SK-N-SH treated with all-trans-retinoic acid at 6 μM for 48 hours (cell line): ENCODE measurements at regions not wholly inside any gene's neighbourhood (a gene's known extent, or its start where the extent isn't known, plus 50 kb on each side); places are given as distances from the start of the nearest gene placed in this dataset.

Experiments used
- ATAC-seq: fragments of 200-7000 bp; cut with Tn5 transposase; 3 replicates; pipeline ENCODE4 v1.9.1; 2020; ENCODE audit warnings: mild to moderate bottlenecking, moderate library complexity
- ARNTL ChIP-seq: fragments of 450-650 bp; formaldehyde crosslinking; IDR thresholded peaks from 2 replicates; pipeline ENCODE4 v1.5.0; 2020; ENCODE audit warnings: low read depth, mild to moderate bottlenecking, moderate library complexity, borderline replicate concordance
- BACH2 ChIP-seq: fragments of 250-450 bp; sonication (Bioruptor Pico); IDR thresholded peaks from 2 replicates; pipeline ENCODE4 v1.9.0; 2021; ENCODE audit warnings: mild to moderate bottlenecking, borderline replicate concordance
- CSDC2 ChIP-seq: fragments of 250-450 bp; sonication (Bioruptor Pico); IDR thresholded peaks from 2 replicates; pipeline ENCODE4 v1.5.0; 2020; ENCODE audit warnings: mild to moderate bottlenecking, moderate library complexity
- CSRNP3 ChIP-seq: fragments of 250-450 bp; sonication (Bioruptor Pico); IDR thresholded peaks from 2 replicates; pipeline ENCODE4 v1.5.1; 2021; ENCODE audit warnings: mild to moderate bottlenecking, moderate library complexity
- ESRRG ChIP-seq: fragments of 250-450 bp; sonication (Bioruptor Pico); IDR thresholded peaks from 2 replicates; pipeline ENCODE4 v1.6.1; 2021; ENCODE audit warnings: mild to moderate bottlenecking
- GLIS3 ChIP-seq: fragments of 250-450 bp; sonication (Bioruptor Pico); IDR thresholded peaks from 2 replicates; pipeline ENCODE4 v1.5.0; 2020; ENCODE audit warnings: mild to moderate bottlenecking, moderate library complexity
- OSR1 ChIP-seq: fragments of 250-450 bp; sonication (Bioruptor Pico); IDR thresholded peaks from 2 replicates; pipeline ENCODE4 v1.8.0; 2022; ENCODE audit warnings: moderate library complexity, mild to moderate bottlenecking, inconsistent platforms
- POU6F1 ChIP-seq: fragments of 250-450 bp; sonication (Bioruptor Pico); IDR thresholded peaks from 2 replicates; pipeline ENCODE4 v1.8.0; 2021; ENCODE audit warnings: low read depth, mild to moderate bottlenecking, moderate library complexity, borderline replicate concordance
- PPARA ChIP-seq: fragments of 250-450 bp; sonication (Bioruptor Pico); IDR thresholded peaks from 2 replicates; pipeline ENCODE4 v1.5.0; 2020; ENCODE audit warnings: mild to moderate bottlenecking, borderline replicate concordance
- RARB ChIP-seq: fragments of 250-450 bp; sonication (Bioruptor Pico); IDR thresholded peaks from 2 replicates; pipeline ENCODE4 v1.8.0; 2021; ENCODE audit warnings: mild to moderate bottlenecking, moderate library complexity
- SNAI2 ChIP-seq: fragments of 250-450 bp; sonication (Bioruptor Pico); IDR thresholded peaks from 2 replicates; pipeline ENCODE4 v1.5.0; 2020; ENCODE audit warnings: mild to moderate bottlenecking, moderate library complexity
- TCF4 ChIP-seq: fragments of 250-450 bp; sonication (Bioruptor Pico); IDR thresholded peaks from 2 replicates; pipeline ENCODE4 v1.8.0; 2021; ENCODE audit warnings: mild to moderate bottlenecking, moderate library complexity, borderline replicate concordance
- TOX ChIP-seq: fragments of 250-450 bp; sonication (Bioruptor Pico); IDR thresholded peaks from 2 replicates; pipeline ENCODE4 v1.8.0; 2021; ENCODE audit warnings: mild to moderate bottlenecking, moderate library complexity, borderline replicate concordance
- ZFP3 ChIP-seq: fragments of 250-450 bp; sonication (Bioruptor Pico); IDR thresholded peaks from 2 replicates; pipeline ENCODE4 v1.5.0; 2020; ENCODE audit warnings: mild to moderate bottlenecking, moderate library complexity
- ZFP30 ChIP-seq: fragments of 450-650 bp; formaldehyde crosslinking; IDR thresholded peaks from 2 replicates; pipeline ENCODE4 v1.5.0; 2022; ENCODE audit warnings: mild to moderate bottlenecking, moderate library complexity
- ZNF565 ChIP-seq: fragments of 450-650 bp; formaldehyde crosslinking; conservative IDR thresholded peaks from 2 replicates; pipeline ENCODE4 v1.5.0; 2020; ENCODE audit warnings: low read depth, mild to moderate bottlenecking, moderate library complexity
- ZNF8 ChIP-seq: fragments of 450-650 bp; formaldehyde crosslinking; IDR thresholded peaks from 2 replicates; pipeline ENCODE4 v1.5.0; 2020; ENCODE audit warnings: mild to moderate bottlenecking, moderate library complexity
- TF ChIP-seq, protein P1 (sequence below): fragments of 250-450 bp; sonication (Bioruptor Pico); IDR thresholded peaks from 2 replicates; pipeline ENCODE4 v1.8.0; 2020; ENCODE audit warnings: mild to moderate bottlenecking, moderate library complexity, borderline replicate concordance
- TF ChIP-seq, protein P2 (sequence below): fragments of 250-450 bp; sonication (Bioruptor Pico); IDR thresholded peaks from 2 replicates; pipeline ENCODE4 v1.5.1; 2020; ENCODE audit warnings: low read depth, mild to moderate bottlenecking, moderate library complexity

- TF ChIP-seq TOX (no peak), BACH2 (CRISPR knock-in tag) (no peak), GLIS3 (no peak), SNAI2 (CRISPR knock-in tag) (no peak), ESRRG (CRISPR knock-in tag) (no peak), RARB (CRISPR knock-in tag) (no peak), OSR1 (CRISPR knock-in tag) (no peak), ZNF8 (CRISPR knock-in tag) (no peak)
- TF ChIP-seq, protein P1, sequence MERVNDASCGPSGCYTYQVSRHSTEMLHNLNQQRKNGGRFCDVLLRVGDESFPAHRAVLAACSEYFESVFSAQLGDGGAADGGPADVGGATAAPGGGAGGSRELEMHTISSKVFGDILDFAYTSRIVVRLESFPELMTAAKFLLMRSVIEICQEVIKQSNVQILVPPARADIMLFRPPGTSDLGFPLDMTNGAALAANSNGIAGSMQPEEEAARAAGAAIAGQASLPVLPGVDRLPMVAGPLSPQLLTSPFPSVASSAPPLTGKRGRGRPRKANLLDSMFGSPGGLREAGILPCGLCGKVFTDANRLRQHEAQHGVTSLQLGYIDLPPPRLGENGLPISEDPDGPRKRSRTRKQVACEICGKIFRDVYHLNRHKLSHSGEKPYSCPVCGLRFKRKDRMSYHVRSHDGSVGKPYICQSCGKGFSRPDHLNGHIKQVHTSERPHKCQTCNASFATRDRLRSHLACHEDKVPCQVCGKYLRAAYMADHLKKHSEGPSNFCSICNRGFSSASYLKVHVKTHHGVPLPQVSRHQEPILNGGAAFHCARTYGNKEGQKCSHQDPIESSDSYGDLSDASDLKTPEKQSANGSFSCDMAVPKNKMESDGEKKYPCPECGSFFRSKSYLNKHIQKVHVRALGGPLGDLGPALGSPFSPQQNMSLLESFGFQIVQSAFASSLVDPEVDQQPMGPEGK (CRISPR knock-in tag) = no peak
- ATAC-seq = no peak
Measured at GRCh38 chr2:240250985-240251847, 110.8 kb upstream of the OTOS start.

GRCh38 chr2:240251848-240252190 is 111.4 kb upstream of the OTOS start:
- TF ChIP-seq ESRRG (CRISPR knock-in tag) = no peak
- TF ChIP-seq, protein P2, sequence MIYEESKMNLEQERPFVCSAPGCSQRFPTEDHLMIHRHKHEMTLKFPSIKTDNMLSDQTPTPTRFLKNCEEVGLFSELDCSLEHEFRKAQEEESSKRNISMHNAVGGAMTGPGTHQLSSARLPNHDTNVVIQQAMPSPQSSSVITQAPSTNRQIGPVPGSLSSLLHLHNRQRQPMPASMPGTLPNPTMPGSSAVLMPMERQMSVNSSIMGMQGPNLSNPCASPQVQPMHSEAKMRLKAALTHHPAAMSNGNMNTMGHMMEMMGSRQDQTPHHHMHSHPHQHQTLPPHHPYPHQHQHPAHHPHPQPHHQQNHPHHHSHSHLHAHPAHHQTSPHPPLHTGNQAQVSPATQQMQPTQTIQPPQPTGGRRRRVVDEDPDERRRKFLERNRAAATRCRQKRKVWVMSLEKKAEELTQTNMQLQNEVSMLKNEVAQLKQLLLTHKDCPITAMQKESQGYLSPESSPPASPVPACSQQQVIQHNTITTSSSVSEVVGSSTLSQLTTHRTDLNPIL (CRISPR knock-in tag) = no peak

DNA sequence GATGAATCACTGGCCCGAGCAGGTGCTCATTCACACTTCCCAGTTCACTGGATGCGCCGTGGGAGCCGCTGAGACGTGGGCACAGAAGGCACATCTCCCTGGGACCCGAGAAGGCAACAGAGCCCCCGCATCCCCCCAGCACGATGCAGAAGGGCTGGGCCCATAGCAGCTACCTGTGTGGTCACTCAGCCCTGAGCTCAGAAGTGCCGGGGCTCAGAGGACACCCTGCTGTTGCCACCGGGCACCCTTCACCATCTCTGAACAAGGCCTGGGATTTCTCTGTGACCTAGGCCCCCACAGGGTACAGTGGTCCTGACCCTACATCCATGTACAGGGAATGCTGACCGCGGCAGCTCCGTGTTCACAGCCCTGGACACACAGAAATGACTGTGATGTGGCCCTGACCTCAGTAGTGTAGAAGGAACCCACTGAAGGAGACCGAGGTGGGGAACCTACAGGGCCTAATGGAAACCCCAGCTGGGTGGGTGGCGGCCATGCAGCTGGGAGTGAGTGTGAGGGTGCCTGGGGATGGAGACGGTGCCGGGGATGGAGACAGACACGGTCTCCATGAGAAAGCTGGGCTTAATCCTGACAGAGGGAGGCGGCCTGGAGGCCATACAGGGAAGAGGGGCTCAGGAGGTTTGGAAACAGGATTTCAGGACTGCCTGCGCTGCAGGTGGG is 111.9 kb upstream of the OTOS start:
- ATAC-seq = no peak
- TF ChIP-seq POU6F1 = no peak

More at GRCh38 chr2:240251848-240252190, 111.4 kb upstream of the OTOS start:
- ATAC-seq = no peak

DNA sequence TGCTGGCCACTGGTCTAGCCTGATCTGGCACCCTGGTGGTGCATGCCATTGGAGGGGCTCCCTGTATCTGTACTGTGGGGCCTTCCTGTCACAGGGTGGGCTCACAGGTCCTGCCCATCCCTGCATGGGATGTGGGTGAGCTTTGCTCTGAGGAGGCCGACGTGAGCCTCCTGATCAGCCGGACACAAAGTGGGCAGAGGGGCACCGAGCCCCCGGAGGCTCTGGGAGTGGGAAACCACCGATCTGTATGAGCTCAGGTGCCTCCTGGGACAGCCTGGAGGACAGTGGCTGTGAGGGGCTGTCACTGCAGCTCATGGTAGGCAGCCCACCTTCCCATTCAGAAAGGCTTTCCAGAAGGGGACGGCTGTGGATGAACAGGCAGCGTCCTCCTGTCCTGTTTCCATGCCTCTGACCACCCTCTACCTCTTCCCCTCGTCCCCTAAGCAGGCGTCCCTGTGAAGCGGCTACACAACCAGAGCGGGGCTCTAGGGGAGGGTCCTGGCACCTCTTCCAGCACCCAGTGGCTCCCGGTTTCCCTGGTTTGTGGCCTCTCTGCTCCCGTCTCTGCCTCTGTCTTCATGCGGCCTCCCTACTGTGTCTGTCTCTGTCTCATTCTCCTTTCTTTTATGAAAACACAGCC is 112.5 kb upstream of the OTOS start:
- TF ChIP-seq TOX (no peak), ARNTL (CRISPR knock-in tag) (no peak), CSDC2 (CRISPR knock-in tag) (no peak)
- no peak for ATAC-seq

- no peak for ATAC-seq
- TF ChIP-seq ZFP3 (no peak), BACH2 (CRISPR knock-in tag) (no peak), CSRNP3 (CRISPR knock-in tag) (no peak), ARNTL (CRISPR knock-in tag) (no peak), TCF4 (CRISPR knock-in tag) (no peak), CSDC2 (CRISPR knock-in tag) (no peak), ZNF565 (CRISPR knock-in tag) (no peak), PPARA (CRISPR knock-in tag) (no peak), TOX (no peak), SNAI2 (CRISPR knock-in tag) (no peak), POU6F1 (no peak), OSR1 (CRISPR knock-in tag) (no peak), RARB (CRISPR knock-in tag) (no peak), ZFP30 (CRISPR knock-in tag) (no peak)
- TF ChIP-seq, protein P1 (CRISPR knock-in tag) = no peak
- TF ChIP-seq, protein P2 (CRISPR knock-in tag) = no peak
Measured at GRCh38 chr2:240253583-240254145, 113.2 kb upstream of the OTOS start.
